ENCODE measurements at regions not wholly inside any gene's neighbourhood (a gene's known extent, or its start where the extent isn't known, plus 50 kb on each side); places are given as distances from the start of the nearest gene placed in this dataset.

DNA sequence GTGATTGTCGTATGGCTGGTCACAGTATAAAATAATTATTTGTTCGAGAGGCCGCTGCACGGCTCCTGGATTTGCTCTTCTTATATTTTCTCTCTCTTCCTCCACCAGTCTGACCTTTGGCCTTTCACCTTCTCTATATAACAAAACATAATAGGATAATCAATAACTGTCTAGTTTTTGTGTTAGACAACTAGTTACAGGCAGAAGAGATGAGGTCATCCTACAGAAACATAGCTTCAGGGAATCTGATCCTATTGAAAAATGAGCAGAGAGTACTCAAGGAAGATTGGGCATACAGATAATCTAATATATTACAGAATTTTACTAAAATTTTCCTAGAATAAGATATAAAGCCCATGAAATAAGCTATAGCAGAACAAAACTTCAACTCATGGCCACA is 731.3 kb upstream of the SLC39A10 start (continued):
- TF ChIP-seq, protein P1, sequence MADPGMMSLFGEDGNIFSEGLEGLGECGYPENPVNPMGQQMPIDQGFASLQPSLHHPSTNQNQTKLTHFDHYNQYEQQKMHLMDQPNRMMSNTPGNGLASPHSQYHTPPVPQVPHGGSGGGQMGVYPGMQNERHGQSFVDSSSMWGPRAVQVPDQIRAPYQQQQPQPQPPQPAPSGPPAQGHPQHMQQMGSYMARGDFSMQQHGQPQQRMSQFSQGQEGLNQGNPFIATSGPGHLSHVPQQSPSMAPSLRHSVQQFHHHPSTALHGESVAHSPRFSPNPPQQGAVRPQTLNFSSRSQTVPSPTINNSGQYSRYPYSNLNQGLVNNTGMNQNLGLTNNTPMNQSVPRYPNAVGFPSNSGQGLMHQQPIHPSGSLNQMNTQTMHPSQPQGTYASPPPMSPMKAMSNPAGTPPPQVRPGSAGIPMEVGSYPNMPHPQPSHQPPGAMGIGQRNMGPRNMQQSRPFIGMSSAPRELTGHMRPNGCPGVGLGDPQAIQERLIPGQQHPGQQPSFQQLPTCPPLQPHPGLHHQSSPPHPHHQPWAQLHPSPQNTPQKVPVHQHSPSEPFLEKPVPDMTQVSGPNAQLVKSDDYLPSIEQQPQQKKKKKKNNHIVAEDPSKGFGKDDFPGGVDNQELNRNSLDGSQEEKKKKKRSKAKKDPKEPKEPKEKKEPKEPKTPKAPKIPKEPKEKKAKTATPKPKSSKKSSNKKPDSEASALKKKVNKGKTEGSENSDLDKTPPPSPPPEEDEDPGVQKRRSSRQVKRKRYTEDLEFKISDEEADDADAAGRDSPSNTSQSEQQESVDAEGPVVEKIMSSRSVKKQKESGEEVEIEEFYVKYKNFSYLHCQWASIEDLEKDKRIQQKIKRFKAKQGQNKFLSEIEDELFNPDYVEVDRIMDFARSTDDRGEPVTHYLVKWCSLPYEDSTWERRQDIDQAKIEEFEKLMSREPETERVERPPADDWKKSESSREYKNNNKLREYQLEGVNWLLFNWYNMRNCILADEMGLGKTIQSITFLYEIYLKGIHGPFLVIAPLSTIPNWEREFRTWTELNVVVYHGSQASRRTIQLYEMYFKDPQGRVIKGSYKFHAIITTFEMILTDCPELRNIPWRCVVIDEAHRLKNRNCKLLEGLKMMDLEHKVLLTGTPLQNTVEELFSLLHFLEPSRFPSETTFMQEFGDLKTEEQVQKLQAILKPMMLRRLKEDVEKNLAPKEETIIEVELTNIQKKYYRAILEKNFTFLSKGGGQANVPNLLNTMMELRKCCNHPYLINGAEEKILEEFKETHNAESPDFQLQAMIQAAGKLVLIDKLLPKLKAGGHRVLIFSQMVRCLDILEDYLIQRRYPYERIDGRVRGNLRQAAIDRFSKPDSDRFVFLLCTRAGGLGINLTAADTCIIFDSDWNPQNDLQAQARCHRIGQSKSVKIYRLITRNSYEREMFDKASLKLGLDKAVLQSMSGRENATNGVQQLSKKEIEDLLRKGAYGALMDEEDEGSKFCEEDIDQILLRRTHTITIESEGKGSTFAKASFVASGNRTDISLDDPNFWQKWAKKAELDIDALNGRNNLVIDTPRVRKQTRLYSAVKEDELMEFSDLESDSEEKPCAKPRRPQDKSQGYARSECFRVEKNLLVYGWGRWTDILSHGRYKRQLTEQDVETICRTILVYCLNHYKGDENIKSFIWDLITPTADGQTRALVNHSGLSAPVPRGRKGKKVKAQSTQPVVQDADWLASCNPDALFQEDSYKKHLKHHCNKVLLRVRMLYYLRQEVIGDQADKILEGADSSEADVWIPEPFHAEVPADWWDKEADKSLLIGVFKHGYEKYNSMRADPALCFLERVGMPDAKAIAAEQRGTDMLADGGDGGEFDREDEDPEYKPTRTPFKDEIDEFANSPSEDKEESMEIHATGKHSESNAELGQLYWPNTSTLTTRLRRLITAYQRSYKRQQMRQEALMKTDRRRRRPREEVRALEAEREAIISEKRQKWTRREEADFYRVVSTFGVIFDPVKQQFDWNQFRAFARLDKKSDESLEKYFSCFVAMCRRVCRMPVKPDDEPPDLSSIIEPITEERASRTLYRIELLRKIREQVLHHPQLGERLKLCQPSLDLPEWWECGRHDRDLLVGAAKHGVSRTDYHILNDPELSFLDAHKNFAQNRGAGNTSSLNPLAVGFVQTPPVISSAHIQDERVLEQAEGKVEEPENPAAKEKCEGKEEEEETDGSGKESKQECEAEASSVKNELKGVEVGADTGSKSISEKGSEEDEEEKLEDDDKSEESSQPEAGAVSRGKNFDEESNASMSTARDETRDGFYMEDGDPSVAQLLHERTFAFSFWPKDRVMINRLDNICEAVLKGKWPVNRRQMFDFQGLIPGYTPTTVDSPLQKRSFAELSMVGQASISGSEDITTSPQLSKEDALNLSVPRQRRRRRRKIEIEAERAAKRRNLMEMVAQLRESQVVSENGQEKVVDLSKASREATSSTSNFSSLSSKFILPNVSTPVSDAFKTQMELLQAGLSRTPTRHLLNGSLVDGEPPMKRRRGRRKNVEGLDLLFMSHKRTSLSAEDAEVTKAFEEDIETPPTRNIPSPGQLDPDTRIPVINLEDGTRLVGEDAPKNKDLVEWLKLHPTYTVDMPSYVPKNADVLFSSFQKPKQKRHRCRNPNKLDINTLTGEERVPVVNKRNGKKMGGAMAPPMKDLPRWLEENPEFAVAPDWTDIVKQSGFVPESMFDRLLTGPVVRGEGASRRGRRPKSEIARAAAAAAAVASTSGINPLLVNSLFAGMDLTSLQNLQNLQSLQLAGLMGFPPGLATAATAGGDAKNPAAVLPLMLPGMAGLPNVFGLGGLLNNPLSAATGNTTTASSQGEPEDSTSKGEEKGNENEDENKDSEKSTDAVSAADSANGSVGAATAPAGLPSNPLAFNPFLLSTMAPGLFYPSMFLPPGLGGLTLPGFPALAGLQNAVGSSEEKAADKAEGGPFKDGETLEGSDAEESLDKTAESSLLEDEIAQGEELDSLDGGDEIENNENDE (IDR thresholded peaks at IDR 0.05; ENCODE audit: insufficient replicate concordance, low read length) = no peak
- TF ChIP-seq RAD21 (IDR thresholded peaks at IDR 0.05 in 1 of 2, conservative IDR thresholded peaks at IDR 0.05 in 1 of 2; ENCODE audit: low read depth in 2 of 2, low read length in 2 of 2) = no peak
- TF ChIP-seq, protein P2, sequence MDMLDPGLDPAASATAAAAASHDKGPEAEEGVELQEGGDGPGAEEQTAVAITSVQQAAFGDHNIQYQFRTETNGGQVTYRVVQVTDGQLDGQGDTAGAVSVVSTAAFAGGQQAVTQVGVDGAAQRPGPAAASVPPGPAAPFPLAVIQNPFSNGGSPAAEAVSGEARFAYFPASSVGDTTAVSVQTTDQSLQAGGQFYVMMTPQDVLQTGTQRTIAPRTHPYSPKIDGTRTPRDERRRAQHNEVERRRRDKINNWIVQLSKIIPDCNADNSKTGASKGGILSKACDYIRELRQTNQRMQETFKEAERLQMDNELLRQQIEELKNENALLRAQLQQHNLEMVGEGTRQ (IDR thresholded peaks at IDR 0.05; ENCODE audit: low read length) = no peak
